ENCODE measurements at regions not wholly inside any gene's neighbourhood (a gene's known extent, or its start where the extent isn't known, plus 50 kb on each side); places are given as distances from the start of the nearest gene placed in this dataset.

GRCh38 chr4:183026701-183027100 is 72.4 kb upstream of the WWC2 start:
- TF ChIP-seq, protein P1, sequence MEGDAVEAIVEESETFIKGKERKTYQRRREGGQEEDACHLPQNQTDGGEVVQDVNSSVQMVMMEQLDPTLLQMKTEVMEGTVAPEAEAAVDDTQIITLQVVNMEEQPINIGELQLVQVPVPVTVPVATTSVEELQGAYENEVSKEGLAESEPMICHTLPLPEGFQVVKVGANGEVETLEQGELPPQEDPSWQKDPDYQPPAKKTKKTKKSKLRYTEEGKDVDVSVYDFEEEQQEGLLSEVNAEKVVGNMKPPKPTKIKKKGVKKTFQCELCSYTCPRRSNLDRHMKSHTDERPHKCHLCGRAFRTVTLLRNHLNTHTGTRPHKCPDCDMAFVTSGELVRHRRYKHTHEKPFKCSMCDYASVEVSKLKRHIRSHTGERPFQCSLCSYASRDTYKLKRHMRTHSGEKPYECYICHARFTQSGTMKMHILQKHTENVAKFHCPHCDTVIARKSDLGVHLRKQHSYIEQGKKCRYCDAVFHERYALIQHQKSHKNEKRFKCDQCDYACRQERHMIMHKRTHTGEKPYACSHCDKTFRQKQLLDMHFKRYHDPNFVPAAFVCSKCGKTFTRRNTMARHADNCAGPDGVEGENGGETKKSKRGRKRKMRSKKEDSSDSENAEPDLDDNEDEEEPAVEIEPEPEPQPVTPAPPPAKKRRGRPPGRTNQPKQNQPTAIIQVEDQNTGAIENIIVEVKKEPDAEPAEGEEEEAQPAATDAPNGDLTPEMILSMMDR (IDR thresholded peaks at IDR 0.05): no peak
- TF ChIP-seq EP300 (IDR thresholded peaks at IDR 0.05) (no peak), POLR2A (IDR thresholded peaks at IDR 0.05) (no peak), POLR2AphosphoS5 (IDR thresholded peaks at IDR 0.05) (no peak)

Data from stomach (tissue), 4 donors.